ENCODE measurements at regions not wholly inside any gene's neighbourhood (a gene's known extent, or its start where the extent isn't known, plus 50 kb on each side); places are given as distances from the start of the nearest gene placed in this dataset.

DNA sequence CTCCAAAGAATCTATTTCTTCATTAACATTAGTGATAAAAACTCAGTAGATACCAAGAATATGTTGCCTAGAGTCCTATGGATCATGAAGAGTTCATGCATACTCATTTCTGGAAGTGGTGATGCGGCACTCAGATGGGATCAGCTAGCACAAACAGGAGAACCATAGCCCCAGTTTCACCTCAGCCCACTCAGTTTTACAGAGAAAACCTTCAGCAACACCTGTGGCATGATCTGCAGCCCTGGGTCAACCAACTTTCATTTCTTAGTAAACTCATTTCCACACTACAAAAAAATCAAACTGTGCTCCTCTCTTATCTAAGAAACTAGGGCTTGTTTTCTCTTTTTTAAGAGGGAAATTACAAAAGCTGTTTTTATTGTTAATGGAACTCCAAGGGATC, 569.4 kb downstream of the CCDC85A start:
- TF ChIP-seq, protein P1, sequence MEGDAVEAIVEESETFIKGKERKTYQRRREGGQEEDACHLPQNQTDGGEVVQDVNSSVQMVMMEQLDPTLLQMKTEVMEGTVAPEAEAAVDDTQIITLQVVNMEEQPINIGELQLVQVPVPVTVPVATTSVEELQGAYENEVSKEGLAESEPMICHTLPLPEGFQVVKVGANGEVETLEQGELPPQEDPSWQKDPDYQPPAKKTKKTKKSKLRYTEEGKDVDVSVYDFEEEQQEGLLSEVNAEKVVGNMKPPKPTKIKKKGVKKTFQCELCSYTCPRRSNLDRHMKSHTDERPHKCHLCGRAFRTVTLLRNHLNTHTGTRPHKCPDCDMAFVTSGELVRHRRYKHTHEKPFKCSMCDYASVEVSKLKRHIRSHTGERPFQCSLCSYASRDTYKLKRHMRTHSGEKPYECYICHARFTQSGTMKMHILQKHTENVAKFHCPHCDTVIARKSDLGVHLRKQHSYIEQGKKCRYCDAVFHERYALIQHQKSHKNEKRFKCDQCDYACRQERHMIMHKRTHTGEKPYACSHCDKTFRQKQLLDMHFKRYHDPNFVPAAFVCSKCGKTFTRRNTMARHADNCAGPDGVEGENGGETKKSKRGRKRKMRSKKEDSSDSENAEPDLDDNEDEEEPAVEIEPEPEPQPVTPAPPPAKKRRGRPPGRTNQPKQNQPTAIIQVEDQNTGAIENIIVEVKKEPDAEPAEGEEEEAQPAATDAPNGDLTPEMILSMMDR (IDR thresholded peaks at IDR 0.05; ENCODE audit: low read depth, low read length), result no peak
- no peak for TF ChIP-seq POLR2A (IDR thresholded peaks at IDR 0.05; ENCODE audit: extremely low read depth, insufficient read length)

Data from NB4 (cell line).